NCI-H524 treated with DMSO at 0.1 percent for 48 hours (cell line): ENCODE measurements at regions not wholly inside any gene's neighbourhood (a gene's known extent, or its start where the extent isn't known, plus 50 kb on each side); places are given as distances from the start of the nearest gene placed in this dataset.

Experiments used
- DNase-seq: peaks from one replicate; lab custom pipeline; 2025; lab: John Stamatoyannopoulos, UW

DNA sequence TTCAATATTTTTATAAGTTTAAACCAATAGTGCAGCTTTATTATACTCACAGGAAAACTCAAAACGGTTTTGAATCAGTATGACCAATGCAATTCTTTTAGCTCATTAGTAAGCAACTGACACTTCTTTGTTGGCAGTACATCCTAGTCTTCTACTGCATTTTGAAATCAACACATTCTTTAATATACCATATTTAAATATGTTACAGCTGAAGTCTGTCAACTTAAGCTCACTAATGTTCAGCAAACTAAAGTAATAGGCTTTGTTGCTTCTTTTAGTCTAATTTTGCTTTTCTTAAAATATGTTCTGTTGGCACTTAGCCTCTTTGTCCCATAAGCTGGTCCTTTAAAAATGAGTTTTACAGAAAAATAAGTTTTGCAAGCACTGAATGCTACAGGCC is 55.4 kb upstream of the CCBE1 start:
- no peak for DNase-seq

- no peak for DNase-seq
These were observed 54.0 kb upstream of the CCBE1 start for GRCh38 chr18:59751186-59751585.

GRCh38 chr18:59748628-59749360 is 51.6 kb upstream of the CCBE1 start:
- DNase-seq = no peak
